Endometrium (tissue), 2 donors: ENCODE measurements at regions not wholly inside any gene's neighbourhood (a gene's known extent, or its start where the extent isn't known, plus 50 kb on each side); places are given as distances from the start of the nearest gene placed in this dataset.

Source experiments
- FAIRE-seq: peaks from 2 replicates; lab custom pipeline; 2012; peaks lifted over from hg19 to GRCh38; lab: Jason Lieb, UNC
- donor health status: control.
- donor health status: control.

DNA sequence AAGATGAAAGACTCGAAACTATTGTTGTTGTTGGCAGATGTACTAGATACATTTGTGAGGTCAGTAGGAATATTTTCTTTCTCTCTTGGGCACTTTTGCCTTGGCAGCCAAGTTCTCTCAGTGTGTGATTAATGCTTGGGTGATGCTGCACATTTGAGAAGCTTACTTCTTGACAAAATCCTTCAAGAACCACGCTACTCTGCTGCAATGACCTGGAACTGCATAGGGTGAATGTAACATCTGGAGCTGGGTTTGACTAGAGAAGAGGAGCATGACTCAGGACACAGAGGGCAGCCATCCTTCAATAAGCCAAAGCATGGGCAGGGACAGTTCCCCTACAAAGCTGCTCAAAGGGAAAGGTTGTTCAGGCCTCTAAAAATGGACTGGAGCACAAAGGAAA is 75.5 kb upstream of the PUM3 start:
- FAIRE-seq = no peak

DNA sequence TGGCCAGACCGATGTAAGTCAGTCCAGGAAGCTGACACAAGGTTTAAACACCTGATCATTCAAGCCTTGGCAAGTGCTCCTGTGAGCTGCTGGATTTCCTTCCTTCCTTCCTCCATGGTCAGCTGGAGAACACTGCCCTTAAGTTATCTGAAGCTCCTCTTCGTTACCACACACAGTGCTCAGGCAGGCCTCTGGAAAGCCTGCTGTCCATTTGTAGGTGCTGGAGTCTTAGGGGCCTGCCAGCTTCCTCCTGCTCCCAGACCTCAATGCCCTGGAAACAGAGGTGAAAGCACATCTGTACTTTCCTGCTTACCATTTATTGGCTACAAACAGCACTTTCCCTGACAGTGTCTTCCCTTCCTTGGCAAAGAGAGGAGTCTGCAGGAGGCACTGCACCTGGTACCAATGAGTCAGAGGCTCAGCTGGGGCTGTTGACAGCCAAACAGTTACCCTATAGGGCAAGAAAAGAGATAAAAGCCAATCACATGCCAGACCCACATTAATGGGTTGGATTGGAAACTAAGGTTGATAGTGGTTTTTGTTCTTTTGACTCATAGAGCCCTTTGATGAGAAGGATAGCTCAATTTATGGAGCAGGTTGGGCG is 72.6 kb upstream of the PUM3 start:
- no peak for FAIRE-seq

DNA sequence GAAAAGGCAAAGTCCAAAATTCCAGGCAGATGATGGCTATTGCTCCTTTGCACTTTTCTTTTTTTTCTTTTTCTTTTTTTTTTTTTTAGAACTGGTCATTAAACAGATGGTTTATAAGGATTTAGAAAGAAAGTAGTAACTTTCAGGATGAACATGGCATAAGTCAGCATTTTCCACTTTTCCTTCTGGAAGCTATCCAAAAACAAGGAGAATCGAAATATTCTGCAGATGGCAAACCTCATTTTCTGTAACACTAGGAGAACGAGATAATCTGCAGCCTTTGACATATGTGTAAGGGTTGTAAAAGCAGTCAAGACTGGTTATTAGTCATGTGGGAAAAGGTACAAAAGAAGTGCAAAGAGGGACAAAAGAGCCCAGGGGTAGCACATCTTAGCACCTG is 69.1 kb upstream of the PUM3 start:
- FAIRE-seq = no peak

DNA sequence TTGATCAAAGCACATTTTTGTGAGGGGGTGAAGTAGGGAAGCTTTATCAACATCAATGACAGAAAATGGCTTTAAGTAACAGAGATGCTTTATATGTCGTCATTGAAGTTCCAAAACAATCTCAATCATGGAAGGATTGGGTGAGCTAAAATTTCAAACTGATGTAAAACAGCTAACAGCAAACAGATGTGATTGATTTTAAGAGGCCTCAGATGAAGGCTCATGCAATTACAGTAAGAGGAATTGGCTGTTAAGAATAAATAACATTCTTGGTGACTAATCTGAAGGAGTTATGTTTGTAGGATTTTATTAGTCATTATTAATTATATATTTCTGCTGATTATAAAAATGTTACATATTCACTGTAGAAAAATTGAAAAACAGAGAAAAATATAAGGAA is 63.5 kb upstream of the PUM3 start:
- no peak for FAIRE-seq

DNA sequence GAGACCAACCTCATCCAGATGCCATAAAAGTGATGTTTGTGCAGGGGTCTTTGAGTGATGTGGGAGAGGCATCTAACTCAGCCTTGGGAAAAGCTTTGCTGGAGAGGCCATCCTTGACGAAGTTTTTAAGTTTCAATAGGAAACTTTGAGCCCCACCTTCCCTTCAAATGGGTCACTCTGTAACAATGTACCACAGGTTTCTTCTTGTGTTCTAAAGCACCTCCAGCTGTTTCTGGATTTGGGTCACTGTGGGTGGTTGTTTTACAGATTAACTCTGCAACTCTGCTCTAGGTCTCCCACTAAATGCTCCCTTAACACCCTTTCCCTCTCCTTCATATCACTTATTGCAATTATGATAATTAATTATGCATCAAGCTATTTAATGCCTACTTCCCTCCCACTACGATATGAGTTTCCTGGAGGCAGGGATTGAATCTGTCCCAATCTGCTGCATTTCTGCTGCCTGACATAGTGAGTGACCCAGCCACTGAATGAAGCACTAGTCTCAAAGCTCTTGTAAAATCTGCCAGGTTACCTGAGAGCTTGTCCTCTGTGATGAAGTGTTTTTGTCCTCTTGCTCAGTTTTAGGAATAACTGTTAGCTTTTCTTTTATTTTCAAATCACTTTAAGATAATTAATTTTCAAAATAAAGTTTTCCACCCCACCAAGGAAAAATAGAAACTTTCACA is 60.5 kb upstream of the PUM3 start:
- FAIRE-seq = no peak
